SW 1271 (cell line): ENCODE measurements at regions not wholly inside any gene's neighbourhood (a gene's known extent, or its start where the extent isn't known, plus 50 kb on each side); places are given as distances from the start of the nearest gene placed in this dataset.
"Not testable (repeated sequence)": the region's sequence is repeated elsewhere in the genome, so short reads cannot be mapped to it uniquely, and the experiment has no call there.

Experiments used
- DNase-seq, 2 experiments: peaks; one replicate each; lab custom pipeline; 2025; lab: John Stamatoyannopoulos, UW

GRCh38 chr2:239832490-239833268 lies 192.5 kb downstream of the NDUFA10 start:
- no peak for DNase-seq

GRCh38 chr2:239831861-239832489 lies 193.2 kb downstream of the NDUFA10 start:
- no peak for DNase-seq

DNA sequence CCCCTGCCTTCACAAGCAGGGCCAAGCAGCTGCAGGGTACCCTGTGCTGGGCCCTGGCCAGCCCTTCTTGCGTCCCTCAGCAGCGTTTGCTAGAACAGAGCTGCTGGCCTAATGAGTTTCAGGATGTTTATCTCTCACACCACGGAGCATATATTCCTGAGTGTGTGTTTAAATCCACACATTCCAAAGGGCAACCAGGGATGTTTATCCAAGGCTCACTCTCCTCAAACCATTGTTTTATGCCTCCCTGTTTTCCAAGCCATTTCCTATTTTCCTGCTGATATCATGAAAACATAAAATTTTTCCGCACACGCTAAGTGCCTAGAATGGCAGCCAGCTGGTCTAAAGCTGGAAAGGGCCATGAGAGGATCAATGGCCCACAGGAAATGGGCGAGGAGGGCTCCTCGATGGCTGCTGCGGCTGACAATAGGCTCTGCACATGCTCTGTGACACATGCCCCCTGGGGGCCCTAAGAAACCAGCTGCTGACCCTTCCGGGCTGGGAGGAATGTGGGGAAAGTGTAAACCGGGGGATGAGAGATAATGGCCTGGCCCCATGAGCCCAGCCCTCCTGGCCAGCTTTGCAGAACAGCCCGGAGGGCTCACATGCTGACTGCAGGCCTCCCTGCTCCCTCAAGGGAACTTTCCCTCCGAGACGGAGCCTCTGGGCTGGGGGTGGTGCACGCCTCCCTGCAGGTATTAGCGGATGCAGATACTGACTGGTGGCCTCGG lies 194.0 kb downstream of the NDUFA10 start:
- no peak for DNase-seq

DNA sequence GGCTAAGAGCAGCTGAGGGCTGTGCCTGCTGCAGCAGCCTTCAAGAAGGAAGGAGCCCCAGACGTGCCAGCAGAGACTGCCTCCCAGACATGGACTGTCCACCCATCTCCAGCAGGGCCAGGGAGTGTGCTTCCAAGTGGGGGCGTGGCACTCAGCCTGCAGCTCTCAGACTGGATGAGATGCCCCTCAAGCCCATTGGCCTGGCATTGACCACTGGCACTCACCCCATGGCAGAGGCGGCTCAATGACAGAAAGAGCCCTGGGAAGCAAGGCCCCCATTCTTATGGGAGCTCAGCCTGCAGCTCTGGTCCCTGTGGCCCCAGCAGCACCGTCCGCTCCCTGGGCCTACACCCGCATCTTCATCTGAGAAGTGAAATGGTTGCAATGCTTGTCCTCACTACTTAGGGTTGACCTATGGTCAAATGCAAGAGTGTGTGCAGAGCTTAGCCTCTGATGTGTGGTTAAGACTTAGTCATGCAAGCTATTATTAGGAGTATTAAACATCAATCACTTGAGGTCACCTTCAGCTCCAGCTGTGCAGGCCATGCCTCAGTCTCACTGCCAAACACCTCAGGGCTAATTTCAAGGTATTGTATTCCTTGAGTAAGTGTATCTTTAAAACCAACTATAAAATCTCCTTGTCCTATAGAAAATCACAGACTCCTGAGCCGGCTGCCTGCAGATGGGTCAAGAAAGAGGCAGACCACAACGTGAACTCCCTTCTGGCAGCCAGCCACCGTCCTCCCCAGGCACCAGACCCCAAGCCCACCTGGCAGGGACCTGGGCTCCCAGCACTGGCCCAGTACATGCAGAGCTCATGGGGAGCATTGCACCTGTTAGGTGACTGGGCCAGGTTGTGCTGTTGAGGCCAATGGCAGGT lies 194.8 kb downstream of the NDUFA10 start:
- DNase-seq, result no peak

DNA sequence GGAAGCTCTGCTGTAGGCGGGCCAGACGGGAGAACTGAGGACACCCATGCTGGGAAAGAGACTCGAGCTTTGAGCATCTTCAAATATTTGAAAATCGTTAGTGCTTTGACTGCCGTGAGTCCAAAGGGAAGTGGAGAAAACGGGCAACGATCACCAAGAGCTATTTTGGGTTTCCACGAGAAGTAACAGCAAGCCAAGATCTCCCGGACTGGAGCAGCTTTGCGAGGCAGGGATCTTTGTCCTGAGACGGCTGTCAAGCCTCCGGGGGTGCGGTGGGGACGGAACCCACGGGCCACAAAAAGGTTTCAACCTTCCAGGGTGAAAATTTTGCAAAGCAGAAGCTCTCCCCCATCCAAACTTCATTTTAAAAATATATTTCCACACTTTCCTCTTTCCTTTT lies 195.8 kb downstream of the NDUFA10 start:
- no peak for DNase-seq

GRCh38 chr2:239828973-239829275 lies 196.2 kb downstream of the NDUFA10 start:
- not testable (repeated sequence) for DNase-seq

DNA sequence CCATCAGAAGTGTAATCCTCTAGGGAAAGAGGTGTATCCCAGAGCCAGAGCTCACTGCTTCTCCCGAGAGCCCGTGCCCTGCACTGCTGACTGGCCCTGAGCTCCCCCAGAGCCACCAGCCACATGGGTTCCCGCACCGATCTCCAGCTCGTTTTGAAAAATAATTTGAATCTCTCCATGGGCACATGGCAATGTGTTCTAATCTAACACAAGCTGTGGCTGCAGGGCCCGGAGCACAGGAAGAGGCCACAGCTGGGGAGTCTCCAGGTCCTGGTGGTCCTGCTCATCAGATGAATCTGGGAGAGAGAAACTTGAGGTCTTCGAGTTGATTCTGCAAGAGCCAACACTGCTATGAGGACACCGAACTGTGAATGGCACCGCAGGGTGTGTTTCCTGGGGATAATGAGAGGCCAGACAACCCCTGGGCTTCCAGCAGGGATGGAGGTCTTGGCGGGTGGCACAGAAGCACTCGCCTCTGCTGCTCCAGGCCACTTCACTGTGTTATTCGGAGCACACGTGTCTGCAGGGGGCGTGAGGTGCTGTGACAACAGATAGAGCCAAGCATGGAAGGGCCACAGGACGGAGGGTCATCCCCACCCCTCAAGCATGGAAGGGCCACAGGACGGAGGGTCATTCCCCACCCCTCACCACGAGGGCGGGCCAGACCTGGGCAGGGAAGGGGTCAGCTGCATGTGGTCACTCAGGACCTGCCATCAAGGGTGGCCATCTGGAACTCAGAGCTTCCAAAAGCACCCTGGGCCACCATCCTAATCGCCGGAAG lies 196.8 kb downstream of the NDUFA10 start:
- no peak for DNase-seq

GRCh38 chr2:239827523-239827890 lies 197.6 kb downstream of the NDUFA10 start:
- DNase-seq, result no peak

DNA sequence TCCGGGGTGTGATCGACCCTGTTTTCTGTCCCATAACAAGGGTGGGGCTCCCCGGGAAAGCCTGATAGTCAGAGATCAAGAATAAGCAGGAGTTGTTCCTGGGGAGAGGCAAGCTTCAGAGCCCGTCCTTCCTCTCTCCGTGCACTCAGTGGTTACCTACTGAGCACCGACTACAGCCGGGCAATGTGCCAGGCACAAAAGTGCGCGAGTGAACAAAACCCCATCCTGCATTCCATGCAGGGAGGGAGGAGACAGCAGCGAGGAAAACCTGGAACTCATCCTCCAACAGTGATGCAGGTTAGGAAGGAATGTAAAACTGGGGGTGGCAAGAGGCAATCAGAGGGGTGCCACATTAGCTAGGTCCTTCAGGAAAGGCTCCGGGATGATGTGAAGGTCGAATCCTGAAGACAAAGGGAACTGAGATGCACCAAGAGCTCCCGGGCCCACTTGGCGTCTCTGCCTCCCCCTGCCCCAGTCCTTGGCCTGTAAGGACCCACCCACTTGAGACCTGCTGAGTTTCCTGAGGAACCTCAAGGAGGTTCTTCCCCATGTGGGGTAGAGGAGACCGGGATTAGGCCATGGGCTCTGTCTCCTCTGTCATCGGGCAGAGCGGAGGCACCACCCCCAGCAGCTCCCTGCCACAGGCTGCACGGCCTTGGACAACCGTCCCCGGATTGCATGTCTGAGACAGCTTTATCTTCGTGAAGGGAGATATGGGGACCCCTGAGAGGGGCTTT lies 198.2 kb downstream of the NDUFA10 start:
- DNase-seq, result no peak

GRCh38 chr2:239826376-239826775 lies 198.8 kb downstream of the NDUFA10 start:
- DNase-seq, result no peak

DNA sequence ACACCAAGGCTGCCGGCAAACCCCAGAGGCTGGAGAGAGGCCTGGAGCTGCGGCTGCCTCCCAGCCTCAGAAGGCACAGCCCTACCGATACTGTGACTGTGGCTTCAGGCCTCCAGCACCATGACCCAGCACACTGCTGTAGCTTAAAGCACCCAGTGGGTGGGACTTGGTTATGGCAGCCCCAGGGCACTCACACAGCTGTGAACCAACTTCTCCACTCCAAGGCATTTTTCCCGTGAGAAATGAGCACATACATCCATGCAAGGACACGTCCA lies 199.5 kb downstream of the NDUFA10 start:
- no peak for DNase-seq

DNA sequence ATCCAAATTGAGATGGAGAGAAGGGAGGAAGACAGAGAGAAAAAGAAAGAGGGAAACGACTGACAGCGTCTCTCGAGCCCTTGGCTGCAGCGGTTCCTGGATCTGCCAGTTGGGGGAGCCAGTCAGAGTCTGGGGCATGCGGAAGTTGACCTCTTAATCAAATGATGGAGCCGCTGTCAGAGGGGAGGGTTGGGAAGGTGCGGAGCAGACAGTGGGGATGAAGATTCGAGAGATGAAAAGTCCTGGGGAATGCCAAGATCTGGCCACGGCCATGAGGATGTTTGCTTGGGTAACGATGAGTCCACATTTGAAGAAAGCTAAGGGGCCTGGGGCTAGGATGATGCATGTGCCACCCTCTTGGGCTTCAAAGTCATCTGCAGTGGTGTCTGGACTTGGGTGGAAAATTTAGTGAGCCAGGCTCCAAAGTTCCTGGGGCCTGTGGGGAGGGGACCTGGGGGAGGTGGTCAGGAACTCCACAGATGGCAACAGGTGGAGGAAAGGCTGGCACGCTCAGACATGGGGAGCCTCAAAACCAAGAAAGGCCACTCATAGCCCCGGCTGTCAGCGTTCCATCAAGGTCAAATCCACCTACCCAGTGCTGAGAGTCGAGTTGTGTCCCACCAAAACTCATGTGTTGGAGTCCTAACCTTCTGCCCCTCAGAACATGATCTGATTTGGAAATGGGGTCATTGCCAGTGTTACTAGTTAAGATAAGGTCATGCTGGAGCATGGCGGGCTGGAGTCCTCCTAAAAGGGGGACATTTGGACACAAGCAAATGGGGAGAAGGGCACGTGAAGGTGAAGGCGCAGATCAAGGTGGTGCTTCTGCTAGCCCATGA lies 200.1 kb downstream of the NDUFA10 start:
- DNase-seq, result no peak

DNA sequence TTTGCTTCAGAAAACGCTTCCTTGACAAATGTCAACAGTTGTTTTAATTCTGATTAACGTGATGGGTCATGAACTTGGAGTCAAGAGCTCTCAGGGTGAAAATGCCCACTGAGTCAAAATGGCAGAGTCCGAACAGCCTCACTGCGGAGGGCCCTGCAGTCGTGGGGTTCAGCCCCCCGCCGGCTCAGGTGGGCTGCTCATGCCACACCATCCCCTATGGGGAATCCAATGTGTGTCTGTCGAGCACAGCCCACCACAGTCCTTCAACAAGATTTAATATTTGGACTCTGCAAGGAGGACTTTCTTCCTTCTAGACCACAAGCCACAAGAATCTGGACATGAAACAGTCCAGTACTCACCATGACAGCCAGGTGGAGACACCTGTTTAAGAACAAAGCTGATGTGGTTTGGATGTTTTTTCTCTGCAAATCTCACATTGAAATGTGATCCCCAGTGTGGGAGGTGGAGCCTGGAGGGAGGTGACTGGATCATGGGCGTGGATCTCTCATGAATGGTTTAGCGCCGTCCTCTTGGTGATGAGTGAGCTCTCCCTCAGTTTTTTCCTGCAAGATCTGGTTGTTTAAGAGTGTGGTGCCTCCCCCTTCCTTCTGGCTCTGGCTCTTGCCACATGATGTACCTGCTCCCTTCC lies 201.0 kb downstream of the NDUFA10 start:
- DNase-seq, result peak in 1 of 2 experiments; percentile 29

DNA sequence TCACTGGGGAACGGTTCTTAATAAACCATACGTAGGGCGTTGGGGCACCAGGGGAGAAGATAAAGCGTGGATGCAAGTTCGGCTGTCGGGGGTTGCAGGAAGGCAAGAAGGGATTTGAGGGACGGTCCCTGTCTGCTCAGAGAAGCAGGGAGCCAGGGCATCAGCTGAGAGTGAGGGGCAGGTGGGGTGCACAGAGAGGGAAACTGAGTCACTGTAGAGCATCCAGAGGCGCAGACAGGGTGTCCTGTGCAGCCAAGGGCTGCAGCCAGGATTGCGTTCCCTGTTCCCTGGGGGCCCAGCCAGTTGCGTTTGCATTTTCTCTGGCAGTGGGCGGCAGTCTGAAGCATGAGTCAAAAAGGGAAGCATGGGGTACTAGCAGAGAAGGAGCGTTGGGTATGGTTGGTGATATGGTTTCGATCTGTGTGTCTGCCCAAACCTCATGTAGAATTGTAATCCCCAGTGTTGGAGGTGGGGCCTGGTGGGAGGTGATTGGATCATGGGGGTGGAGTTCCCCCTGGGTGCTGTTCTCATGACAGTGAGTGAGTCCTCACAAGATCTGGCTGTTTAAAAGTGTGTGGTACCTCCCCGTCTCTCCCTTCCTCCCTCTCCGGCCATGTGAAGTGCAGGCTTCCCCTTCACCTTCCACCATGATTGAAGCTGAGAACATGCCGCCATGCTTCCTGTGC lies 202.9 kb downstream of the NDUFA10 start:
- no peak for DNase-seq

DNA sequence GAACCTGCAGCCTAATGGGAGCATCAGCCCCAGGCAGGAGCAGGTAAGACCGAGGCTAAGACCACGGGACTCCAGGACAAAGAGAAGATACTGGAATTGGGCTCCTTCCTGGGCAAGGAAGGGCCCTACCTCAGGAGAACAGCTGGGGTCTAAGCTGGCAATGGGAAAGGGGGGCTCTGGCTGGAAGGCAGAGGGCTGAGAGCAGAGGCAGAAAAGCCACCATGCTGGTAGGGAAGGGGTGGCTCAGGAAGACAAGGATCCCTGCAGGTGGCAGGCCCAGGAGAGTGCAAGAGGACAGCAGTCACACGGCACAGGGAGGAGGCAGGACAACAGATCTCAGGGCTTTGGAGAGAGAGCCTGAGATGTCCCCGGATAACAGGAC lies 203.5 kb downstream of the NDUFA10 start:
- DNase-seq, result no peak

GRCh38 chr2:239820836-239821693 lies 204.1 kb downstream of the NDUFA10 start:
- DNase-seq, result no peak

- DNase-seq, result no peak
These were observed 205.1 kb downstream of the NDUFA10 start for GRCh38 chr2:239819974-239820555.
